ENCODE measurements at regions not wholly inside any gene's neighbourhood (a gene's known extent, or its start where the extent isn't known, plus 50 kb on each side); places are given as distances from the start of the nearest gene placed in this dataset.

- no peak for TF ChIP-seq CTCF (IDR thresholded peaks at IDR 0.05)
- TF ChIP-seq POLR2A (IDR thresholded peaks at IDR 0.05): no peak
Observed at GRCh38 chr3:55405436-55405835, 81.7 kb downstream of the WNT5A start.
